HG02763 (cell line): ENCODE measurements at regions not wholly inside any gene's neighbourhood (a gene's known extent, or its start where the extent isn't known, plus 50 kb on each side); places are given as distances from the start of the nearest gene placed in this dataset.

Source experiments
- ATAC-seq: cut with Tn5 transposase; IDR thresholded peaks from one replicate; pipeline ENCODE4 v1.9.1; 2021; ENCODE audit warnings: mild to moderate bottlenecking, moderate library complexity; ENCODE audit not compliant: unreplicated experiment

DNA sequence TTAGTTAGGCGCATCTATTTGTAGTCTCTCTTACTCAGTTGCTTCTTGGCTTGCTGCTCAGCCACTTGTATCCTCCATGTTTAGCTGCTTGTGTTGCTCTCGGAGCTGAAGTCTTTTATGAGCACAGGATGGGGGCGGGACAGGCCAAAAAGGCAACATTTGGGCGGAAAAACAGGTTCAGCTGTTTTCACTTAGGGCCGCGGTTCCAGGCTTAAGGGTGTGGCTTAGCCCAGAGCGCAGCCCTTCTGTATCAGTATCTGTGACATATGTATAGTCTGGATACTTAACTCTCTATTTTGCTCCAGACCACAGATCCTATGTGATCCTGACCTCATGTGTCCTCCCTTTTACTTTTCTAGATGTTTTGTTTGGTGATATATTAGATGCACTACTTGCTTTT lies 763.5 kb downstream of the SUCLG1 start:
- no peak for ATAC-seq

- no peak for ATAC-seq
These were observed 764.0 kb downstream of the SUCLG1 start for GRCh38 chr2:83695037-83695436.

GRCh38 chr2:83689402-83689801 lies 769.7 kb downstream of the SUCLG1 start:
- no peak for ATAC-seq

GRCh38 chr2:83686863-83687262 lies 772.2 kb downstream of the SUCLG1 start:
- no peak for ATAC-seq

- ATAC-seq, result no peak
These were observed 785.0 kb downstream of the SUCLG1 start for GRCh38 chr2:83674050-83674449.

DNA sequence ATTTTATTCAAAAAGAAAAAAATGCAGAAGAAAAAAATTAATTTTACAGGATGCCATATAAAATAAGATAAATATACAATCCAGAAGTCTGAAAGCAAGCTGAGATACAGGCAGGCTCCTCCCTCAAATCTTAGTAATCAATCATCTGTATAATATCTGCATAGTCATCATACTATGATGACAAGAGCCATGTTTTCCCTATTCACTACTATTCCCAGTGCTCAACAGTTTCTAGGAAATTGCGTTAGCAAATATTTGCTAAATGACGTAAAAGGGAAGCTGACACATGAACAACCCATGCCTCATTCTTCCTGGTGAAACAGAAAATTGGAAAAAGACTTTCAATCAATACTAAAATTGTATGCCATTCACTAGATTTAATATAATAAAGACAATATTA lies 793.2 kb downstream of the SUCLG1 start:
- no peak for ATAC-seq

- ATAC-seq, result no peak
These were observed 793.9 kb downstream of the SUCLG1 start for GRCh38 chr2:83665154-83665553.

DNA sequence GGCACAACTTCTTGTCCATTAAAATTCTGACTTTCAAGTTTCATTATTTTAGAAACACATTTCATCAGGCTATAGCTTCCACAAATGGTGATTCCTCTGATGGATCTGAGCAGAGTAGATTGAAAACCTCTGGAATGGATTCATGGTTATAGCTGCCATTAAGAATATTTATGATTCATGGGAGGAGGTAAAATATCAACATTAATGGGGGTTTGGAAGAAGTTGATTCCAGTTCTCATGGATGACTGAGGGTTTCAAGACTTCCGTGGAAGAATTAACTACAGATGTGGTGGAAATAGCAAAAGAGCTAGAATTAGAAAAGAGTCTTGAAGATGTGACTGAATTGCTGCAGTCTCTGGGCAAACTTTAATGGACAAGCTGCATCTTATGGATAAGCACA lies 797.4 kb downstream of the SUCLG1 start:
- ATAC-seq, result no peak

- ATAC-seq, result no peak
These were observed 804.9 kb downstream of the SUCLG1 start for GRCh38 chr2:83654091-83654611.

- ATAC-seq, result no peak
These were observed 808.2 kb downstream of the SUCLG1 start for GRCh38 chr2:83650898-83651297.

DNA sequence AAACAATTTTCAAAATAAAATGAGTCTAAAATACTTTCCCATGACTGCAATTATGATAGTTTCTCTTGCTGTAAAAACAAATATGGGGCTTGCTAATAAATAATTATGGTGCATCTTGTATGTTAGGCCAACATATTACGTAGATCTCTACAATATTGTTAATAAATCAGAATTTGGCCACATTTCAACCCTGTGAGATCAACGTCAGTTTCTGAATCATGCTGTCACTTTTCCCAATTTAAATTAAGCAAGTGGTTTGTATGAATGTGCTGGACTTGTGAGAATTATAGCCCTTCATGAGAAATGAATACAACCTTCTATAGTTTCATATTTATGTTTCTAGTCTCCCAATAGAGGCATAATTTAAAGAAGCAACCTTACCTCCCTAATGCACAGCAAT lies 808.9 kb downstream of the SUCLG1 start:
- no peak for ATAC-seq

DNA sequence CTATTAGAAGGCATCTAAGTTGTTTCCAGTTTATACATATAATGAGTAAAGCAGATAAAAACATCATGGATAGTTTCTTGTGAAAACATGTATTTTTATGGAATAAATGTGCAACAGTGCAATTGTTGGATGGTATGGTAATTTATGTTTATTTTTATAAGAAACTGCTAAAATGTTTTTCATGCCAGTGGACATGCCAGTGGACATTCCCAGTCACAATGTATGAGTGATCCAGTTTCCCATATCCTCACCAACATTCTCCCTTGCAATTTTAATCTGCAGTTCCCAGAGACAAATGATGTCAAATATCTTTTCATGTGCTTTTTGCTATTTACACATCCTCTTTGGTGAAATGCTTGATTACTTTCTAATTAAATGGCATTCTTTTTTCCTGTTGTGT lies 818.6 kb downstream of the SUCLG1 start:
- ATAC-seq, result no peak

GRCh38 chr2:83633423-83633822 lies 825.7 kb downstream of the SUCLG1 start:
- no peak for ATAC-seq

GRCh38 chr2:83630351-83630750 lies 828.7 kb downstream of the SUCLG1 start:
- ATAC-seq, result no peak

GRCh38 chr2:83615511-83615910 lies 843.6 kb downstream of the SUCLG1 start:
- no peak for ATAC-seq

DNA sequence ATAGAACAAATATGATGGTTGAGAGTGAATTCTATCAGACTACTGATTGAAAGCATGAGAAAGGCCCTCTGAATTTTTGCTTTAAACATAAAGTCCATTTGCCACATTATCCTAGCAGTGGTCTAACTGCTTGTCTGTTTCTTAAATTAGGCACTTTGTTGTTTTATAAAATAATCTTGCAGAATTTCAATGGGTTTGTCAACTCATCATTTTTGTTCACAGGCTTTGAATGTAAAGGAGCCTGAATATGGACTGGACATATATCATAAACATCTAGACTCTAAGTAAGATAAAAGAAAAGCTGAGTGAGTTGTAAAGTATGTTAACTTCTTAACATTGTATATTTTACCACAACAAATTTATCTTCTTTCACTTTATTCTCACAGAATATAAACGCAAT lies 845.9 kb downstream of the SUCLG1 start:
- no peak for ATAC-seq

DNA sequence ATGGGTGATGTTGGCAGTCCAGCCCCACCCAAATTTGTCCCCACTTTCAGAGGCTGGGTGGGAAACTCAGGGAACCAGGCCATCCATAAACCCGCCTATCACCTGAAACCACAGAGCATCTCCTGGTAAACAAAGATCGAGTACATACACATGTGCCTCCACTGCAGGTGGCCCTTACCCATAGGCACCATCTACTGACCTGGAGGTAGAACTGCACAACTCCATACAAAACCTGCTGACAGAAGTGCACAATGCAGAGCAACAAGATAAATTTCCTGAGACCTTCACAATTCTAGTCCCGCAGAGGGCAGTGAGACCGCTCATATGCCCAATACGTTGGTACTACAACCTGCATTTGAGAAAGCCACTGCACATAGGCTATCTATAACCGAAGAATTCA lies 856.3 kb downstream of the SUCLG1 start:
- no peak for ATAC-seq

- no peak for ATAC-seq
These were observed 862.3 kb downstream of the SUCLG1 start for GRCh38 chr2:83596592-83597282.

GRCh38 chr2:83595926-83596325 lies 863.2 kb downstream of the SUCLG1 start:
- ATAC-seq, result no peak

GRCh38 chr2:83595121-83595690 lies 863.9 kb downstream of the SUCLG1 start:
- no peak for ATAC-seq

DNA sequence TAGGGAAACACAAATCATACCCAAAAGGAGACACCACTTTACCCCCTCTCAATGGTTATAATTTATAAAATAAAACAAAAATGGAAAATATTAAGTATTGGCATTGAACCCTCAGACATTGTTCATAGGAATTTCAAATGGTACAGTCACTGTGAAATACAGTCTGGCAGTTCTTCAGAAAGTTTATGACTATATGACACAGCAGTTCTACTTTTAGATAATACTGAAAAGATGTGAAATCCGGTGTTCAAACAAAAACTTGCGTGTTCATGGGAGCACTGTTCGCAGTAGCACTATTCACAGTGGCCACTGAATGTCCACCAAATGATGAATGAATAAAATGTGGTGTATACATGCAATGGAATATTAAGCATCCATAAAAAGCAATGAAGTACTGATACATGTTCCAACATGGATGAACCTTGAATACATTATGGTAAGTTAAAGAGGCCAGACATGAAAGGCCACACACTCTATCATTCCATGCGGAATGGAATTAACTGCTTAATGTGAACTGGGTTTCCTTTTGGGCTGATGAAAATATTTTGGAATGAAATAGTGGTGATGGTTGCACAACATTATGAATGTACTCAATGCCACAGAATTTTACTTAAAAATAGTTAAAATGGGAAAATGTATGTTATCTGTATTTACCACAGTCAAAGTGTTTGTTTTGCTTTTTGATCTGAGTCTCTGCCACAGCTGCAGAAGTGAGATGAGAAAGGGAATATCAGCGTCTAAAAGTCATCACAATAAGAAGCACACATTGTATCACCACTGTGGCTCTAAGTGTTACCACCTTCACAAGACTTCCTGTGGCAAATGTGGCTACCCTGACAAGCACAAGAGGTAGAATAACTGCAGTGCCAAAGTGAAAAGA lies 864.6 kb downstream of the SUCLG1 start:
- no peak for ATAC-seq

- no peak for ATAC-seq
These were observed 871.8 kb downstream of the SUCLG1 start for GRCh38 chr2:83587309-83587708.
